SU-DHL-6 (cell line): ENCODE measurements at regions not wholly inside any gene's neighbourhood (a gene's known extent, or its start where the extent isn't known, plus 50 kb on each side); places are given as distances from the start of the nearest gene placed in this dataset.

Experiments used
- H2AFZ ChIP-seq: fragments of 200-600 bp; sonication (generic); 2 replicates; pipeline ENCODE4 v1.6.1; 2014; ENCODE audit warnings: low read depth, mild to moderate bottlenecking, moderate library complexity, mixed read lengths, antibody characterized with exemption, low read length; ENCODE audit not compliant: severe bottlenecking
- H3F3A ChIP-seq: fragments of 200-600 bp; shearing (Covaris generic); 2 replicates; pipeline ENCODE4 v1.6.0; 2016; ENCODE audit warnings: antibody characterized with exemption, mild to moderate bottlenecking; ENCODE audit not compliant: insufficient read depth
- H3K27ac ChIP-seq: fragments of 200-600 bp; sonication (generic); 2 replicates; pipeline ENCODE4 v1.5.1; 2016; ENCODE audit warnings: low read depth, mild to moderate bottlenecking, low read length, moderate library complexity, mixed read lengths
- H3K27me3 ChIP-seq: fragments of 200-600 bp; sonication (generic), shearing (Covaris generic); 2 replicates; pipeline ENCODE4 v1.6.0; 2014; ENCODE audit warnings: mild to moderate bottlenecking, low read length
- H3K36me3 ChIP-seq: fragments of 200-600 bp; sonication (generic); 2 replicates; pipeline ENCODE4 v1.6.1; 2014; ENCODE audit warnings: mild to moderate bottlenecking, low read length, mixed read lengths
- H3K4me2 ChIP-seq: fragments of 300-600, 200-600 bp; shearing (Covaris generic), sonication (generic); 2 replicates; pipeline ENCODE4 v1.6.0; 2014; ENCODE audit warnings: low read length, low read depth, mild to moderate bottlenecking; ENCODE audit not compliant: poor library complexity, severe bottlenecking
- H3K4me3 ChIP-seq: fragments of 200-600 bp; sonication (generic); 2 replicates; pipeline ENCODE4 v1.5.1; 2014; ENCODE audit warnings: antibody characterized with exemption, low read length, mild to moderate bottlenecking, mixed read lengths; ENCODE audit not compliant: insufficient read depth, poor library complexity, severe bottlenecking
- H3K79me2 ChIP-seq: fragments of 200-600 bp; sonication (generic); 2 replicates; pipeline ENCODE4 v1.6.1; 2014; ENCODE audit warnings: mild to moderate bottlenecking, low read length, moderate library complexity; ENCODE audit not compliant: insufficient read depth
- H3K9ac ChIP-seq: fragments of 200-600 bp; sonication (generic); 2 replicates; pipeline ENCODE4 v1.7.0; 2014; ENCODE audit warnings: mild to moderate bottlenecking, low read length
- H3K9me2 ChIP-seq: fragments of 200-600 bp; sonication (generic); replicated peaks from 2 replicates; pipeline ENCODE4 v1.6.1; 2014; ENCODE audit warnings: low read length; ENCODE audit not compliant: insufficient read depth
- H3K9me3 ChIP-seq: fragments of 200-600 bp; sonication (generic); 2 replicates; pipeline ENCODE4 v1.6.1; 2014; ENCODE audit warnings: low read length, mixed read lengths; ENCODE audit not compliant: insufficient read depth
- H4K20me1 ChIP-seq: fragments of 200-600 bp; sonication (generic); 2 replicates; pipeline ENCODE4 v1.6.1; 2014; ENCODE audit warnings: low read depth, mild to moderate bottlenecking, antibody characterized with exemption, low read length, moderate library complexity, mixed read lengths
- CTCF ChIP-seq: fragments of 200-600 bp; sonication (generic); IDR thresholded peaks from one replicate; pipeline ENCODE4 v1.5.1; 2017; ENCODE audit warnings: antibody characterized with exemption, mild to moderate bottlenecking, low read length, moderate library complexity; ENCODE audit not compliant: insufficient read depth, poor library complexity, severe bottlenecking
- EZH2phosphoT487 ChIP-seq: fragments of 200-600 bp; sonication (generic), shearing (Covaris generic); conservative IDR thresholded peaks from 2 replicates; pipeline ENCODE4 v1.6.1; 2018; ENCODE audit warnings: mild to moderate bottlenecking, antibody characterized with exemption, low read length, moderate library complexity, mixed read lengths

GRCh38 chr2:237167038-237167437 is 81.3 kb downstream of the COPS8 start:
- no peak overlapping the region for H3K9ac ChIP-seq
- H3K9me3 ChIP-seq = no peaks in the 10 kb centered on the region
- H3K9me2 ChIP-seq = no peaks in the 10 kb centered on the region
- TF ChIP-seq EZH2phosphoT487 (no peak), CTCF (no peak)
- H3K27ac ChIP-seq = no peak overlapping the region
- H3K79me2 ChIP-seq = no peaks in the 10 kb centered on the region
- no peak overlapping the region for H3K4me2 ChIP-seq
- H3K27me3 ChIP-seq = no peaks in the 10 kb centered on the region
- no peak overlapping the region for H2AFZ ChIP-seq
- H4K20me1 ChIP-seq = no peaks in the 10 kb centered on the region
- no peaks in the 10 kb centered on the region for H3K36me3 ChIP-seq
- H3F3A ChIP-seq = no peaks in the 10 kb centered on the region
- H3K4me3 ChIP-seq = no peak overlapping the region

DNA sequence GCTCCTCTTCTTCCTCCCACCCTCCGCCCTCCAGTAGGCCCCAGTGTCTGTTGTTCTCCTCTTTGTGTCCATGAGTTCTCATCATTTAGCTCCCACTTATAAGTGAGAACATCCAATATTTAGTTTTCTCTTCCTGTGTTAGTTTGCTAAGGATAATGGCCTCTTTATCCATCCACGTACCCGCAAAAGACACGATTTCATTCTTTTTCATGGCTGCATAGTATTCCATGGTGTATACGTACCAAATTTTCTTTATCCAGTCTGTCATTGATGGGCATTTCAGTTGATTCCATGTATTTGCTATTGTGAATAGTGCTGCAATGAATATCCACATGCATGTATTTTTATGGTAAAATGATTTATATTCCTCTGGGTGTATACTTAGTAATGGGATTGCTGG is 82.2 kb downstream of the COPS8 start:
- Histone ChIP-seq H3K36me3 (no peaks in the 10 kb centered on the region), H4K20me1 (no peaks in the 10 kb centered on the region), H3K27ac (no peak overlapping the region), H2AFZ (no peak overlapping the region), H3K9me3 (no peaks in the 10 kb centered on the region), H3K9ac (no peak overlapping the region), H3K4me2 (no peak overlapping the region), H3K79me2 (no peaks in the 10 kb centered on the region), H3K9me2 (no peaks in the 10 kb centered on the region), H3K4me3 (no peak overlapping the region), H3F3A (no peaks in the 10 kb centered on the region), H3K27me3 (no peaks in the 10 kb centered on the region)
- TF ChIP-seq EZH2phosphoT487 (no peak), CTCF (no peak)

DNA sequence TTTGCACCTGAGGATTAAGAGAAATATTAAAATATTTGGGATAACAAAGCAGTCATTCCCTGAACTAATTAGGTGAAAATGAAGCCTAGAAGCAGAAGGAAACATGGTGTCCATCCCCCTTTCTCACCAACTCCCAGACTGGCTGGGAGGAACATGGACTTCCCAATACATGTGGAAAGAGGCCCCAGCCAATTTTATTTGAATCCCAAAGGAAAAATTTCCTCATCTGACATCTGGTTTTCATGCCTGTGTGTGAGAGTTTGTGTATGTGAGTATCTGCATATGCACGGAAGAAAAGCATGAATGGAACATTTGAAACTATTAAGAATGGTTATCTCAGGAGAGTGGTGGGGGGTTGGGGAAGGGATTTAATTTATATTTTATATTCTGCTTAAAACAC is 84.3 kb downstream of the COPS8 start:
- no peaks in the 10 kb centered on the region for H3F3A ChIP-seq
- H3K4me3 ChIP-seq = no peak overlapping the region
- H3K27me3 ChIP-seq = no peaks in the 10 kb centered on the region
- H3K36me3 ChIP-seq = no peaks in the 10 kb centered on the region
- H3K9me2 ChIP-seq = no peaks in the 10 kb centered on the region
- H3K9me3 ChIP-seq = no peaks in the 10 kb centered on the region; the same call in 1 of the 2 replicates
- no peak overlapping the region for H2AFZ ChIP-seq
- no peak overlapping the region for H3K9ac ChIP-seq
- no peak overlapping the region for H3K4me2 ChIP-seq
- TF ChIP-seq EZH2phosphoT487 (no peak), CTCF (no peak)
- no peaks in the 10 kb centered on the region for H4K20me1 ChIP-seq
- H3K79me2 ChIP-seq = no peaks in the 10 kb centered on the region
- H3K27ac ChIP-seq = no peak overlapping the region
